HCT116 (cell line): ENCODE measurements at regions not wholly inside any gene's neighbourhood (a gene's known extent, or its start where the extent isn't known, plus 50 kb on each side); places are given as distances from the start of the nearest gene placed in this dataset.

Experiments
- ATAC-seq: fragments of 200-7000 bp; cut with Tn5 transposase; 2 replicates; pipeline ENCODE4 v1.9.1; 2020; ENCODE audit warnings: mild to moderate bottlenecking, moderate library complexity
- BruUV-seq: library from RNA; stranded (reverse); fragments of 400-500 nt; replicated peaks from 2 replicates; lab custom pipeline; 2021; lab: Mats Ljungman, UMichigan
- CTCF ChIA-PET: fragments of 300-600 bp; sonication (Branson Sonifier 250); formaldehyde crosslinking; loops from one replicate; lab custom pipeline; 2021; ENCODE audit warnings: antibody characterized with exemption; lab: Charles Lee
- POLR2A ChIA-PET: fragments of 300-600, 350-600 bp; sonication (Branson Sonifier 250); formaldehyde crosslinking; loops from one replicate; lab custom pipeline; 2021; ENCODE audit warnings: antibody characterized with exemption; lab: Charles Lee
- RAD21 ChIA-PET, 2 experiments: fragments of 300-600 bp; sonication (Branson Sonifier 250); formaldehyde crosslinking; loops; one replicate each; lab custom pipeline; 2023; ENCODE audit warnings: low total read pairs in 2 of 2; ENCODE audit not compliant: uncharacterized antibody in 2 of 2, unreplicated experiment in 2 of 2, low non-redundant PET in 1 of 2; lab: Charles Lee
- DNase-seq: peaks from one replicate; pipeline ENCODE4 v3.0.0-alpha.2; 2010; ENCODE audit warnings: low read depth, low spot score
- H2AFZ ChIP-seq: fragments of 200-600 bp; shearing (Covaris generic), sonication (generic); 2 replicates; pipeline ENCODE4 v1.6.1; 2017; ENCODE audit warnings: low read depth, mixed run types, mixed read lengths, antibody characterized with exemption, low read length; ENCODE audit not compliant: poor library complexity, severe bottlenecking
- H3K27ac ChIP-seq: 2 replicates; pipeline ENCODE4 v1.5.1; 2012; ENCODE audit warnings: low read depth, low read length
- H3K27me3 ChIP-seq: fragments of 200-600 bp; sonication (generic); 2 replicates; pipeline ENCODE4 v1.6.1; 2016; ENCODE audit warnings: mixed run types, low read length, mixed read lengths; ENCODE audit not compliant: insufficient read depth
- H3K36me3 ChIP-seq, 2 experiments: fragments of 200-500 bp in 1 of 2; fragments of 200-600 bp in 1 of 2; sonication (Bioruptor generic) in 1 of 2; sonication (generic) in 1 of 2; 2 replicates each; pipeline versions ENCODE4 v1.5.1 to v1.6.1; 2014 to 2016; ENCODE audit warnings: low read length in 2 of 2, inconsistent platforms in 1 of 2, mixed read lengths in 1 of 2, mixed run types in 1 of 2; ENCODE audit not compliant: insufficient read depth in 2 of 2, control insufficient read depth in 1 of 2
- H3K4me1 ChIP-seq, 2 experiments: fragments of 200-600 bp in 1 of 2; sonication (generic) in 1 of 2; 2 replicates each; pipeline versions ENCODE4 v1.5.1 to v1.6.1; 2012 to 2017; ENCODE audit warnings: low read length in 2 of 2, inconsistent platforms in 1 of 2, mild to moderate bottlenecking in 1 of 2, mixed read lengths in 1 of 2, mixed run types in 1 of 2, moderate library complexity in 1 of 2; ENCODE audit not compliant: insufficient read depth in 2 of 2, control insufficient read depth in 1 of 2
- H3K4me2 ChIP-seq: fragments of 200-600 bp; sonication (generic); 2 replicates; pipeline ENCODE4 v1.6.1; 2017; ENCODE audit warnings: mixed run types, low read length, mixed read lengths
- H3K4me3 ChIP-seq, 2 experiments: fragments of 200-600 bp in 1 of 2; sonication (generic) in 1 of 2; replicated peaks in 1 of 2; 2 replicates each; pipeline ENCODE4 v1.5.1; 2011 to 2016; ENCODE audit warnings: low read length in 2 of 2, control low read depth in 1 of 2, low read depth in 1 of 2, mild to moderate bottlenecking in 1 of 2, mixed read lengths in 1 of 2, mixed run types in 1 of 2
- H3K79me2 ChIP-seq: fragments of 200-600 bp; sonication (generic); 2 replicates; pipeline ENCODE4 v1.6.1; 2017; ENCODE audit warnings: mild to moderate bottlenecking, mixed run types, low read length, moderate library complexity, mixed read lengths; ENCODE audit not compliant: insufficient read depth
- H3K9ac ChIP-seq: fragments of 200-600 bp; sonication (generic); 2 replicates; pipeline ENCODE4 v1.6.1; 2016; ENCODE audit warnings: low read length, mixed read lengths
- H3K9me2 ChIP-seq: fragments of 200-600 bp; sonication (generic), shearing (Covaris generic); 2 replicates; pipeline ENCODE4 v1.6.1; 2017; ENCODE audit warnings: mixed run types, mild to moderate bottlenecking, moderate library complexity; ENCODE audit not compliant: insufficient read depth
- H3K9me3 ChIP-seq, 2 experiments: fragments of 200-500 bp in 1 of 2; fragments of 200-600 bp in 1 of 2; sonication (Bioruptor generic) in 1 of 2; sonication (generic) in 1 of 2; 2 replicates each; pipeline ENCODE4 v1.6.1; 2014 to 2017; ENCODE audit warnings: low read length in 2 of 2, mixed read lengths in 2 of 2, inconsistent platforms in 1 of 2, low read depth in 1 of 2, mild to moderate bottlenecking in 1 of 2, mixed run types in 1 of 2, moderate library complexity in 1 of 2; ENCODE audit not compliant: control insufficient read depth in 1 of 2, insufficient read depth in 1 of 2
- H4K20me1 ChIP-seq: fragments of 200-600 bp; sonication (generic), shearing (Covaris generic); 2 replicates; pipeline ENCODE4 v1.6.1; 2017; ENCODE audit warnings: mixed run types, mild to moderate bottlenecking, moderate library complexity; ENCODE audit not compliant: insufficient read depth
- CEBPB ChIP-seq: IDR thresholded peaks from 2 replicates; pipeline ENCODE4 v1.6.1; 2012; ENCODE audit warnings: low read depth
- ELF1 ChIP-seq: IDR thresholded peaks from 2 replicates; pipeline ENCODE4 v1.6.1; 2012; ENCODE audit warnings: low read depth, borderline replicate concordance
- EZH2phosphoT487 ChIP-seq: fragments of 200-600 bp; IDR thresholded peaks from 2 replicates; pipeline ENCODE4 v1.6.1; 2018; ENCODE audit warnings: antibody characterized with exemption, borderline replicate concordance
- POLR2A ChIP-seq: IDR thresholded peaks from 2 replicates; pipeline ENCODE4 v1.7.0; 2011; ENCODE audit warnings: borderline replicate concordance; ENCODE audit not compliant: insufficient read depth, insufficient read length; ENCODE audit errors: extremely low read depth
- POLR2AphosphoS5 ChIP-seq: IDR thresholded peaks from 2 replicates; pipeline ENCODE4 v1.6.1; 2011; ENCODE audit warnings: mild to moderate bottlenecking, low read depth, low read length, moderate library complexity
- RAD21 ChIP-seq: IDR thresholded peaks from 2 replicates; pipeline ENCODE4 v1.6.1; 2012; ENCODE audit warnings: low read depth, mild to moderate bottlenecking
- SRF ChIP-seq: IDR thresholded peaks from 2 replicates; pipeline ENCODE4 v1.6.1; 2012; ENCODE audit warnings: low read depth
- ZFX ChIP-seq: fragments of 450-650 bp; IDR thresholded peaks from 2 replicates; pipeline ENCODE4 v1.6.1; 2017
- ZNF274 ChIP-seq: fragments of 200-500 bp; sonication (Bioruptor generic); IDR thresholded peaks from 2 replicates; pipeline ENCODE4 v1.6.1; 2014; ENCODE audit warnings: mild to moderate bottlenecking, low read depth, low read length, inconsistent platforms
- intact Hi-C: fragments of 100-400 bp; cut with micrococcal nuclease; formaldehyde crosslinking; loops from 2 replicates; pipeline ENCODE4 v1.10.0; 2022
- TF ChIP-seq, protein P1 (sequence below): IDR thresholded peaks from 2 replicates; pipeline ENCODE4 v1.6.1; 2012; ENCODE audit warnings: low read depth
- TF ChIP-seq, protein P2 (sequence below), 3 experiments: fragments of 200-600 bp in 1 of 3; sonication (generic) in 1 of 3; IDR thresholded peaks in 2 of 3; conservative IDR thresholded peaks in 1 of 3; 2 replicates each; pipeline ENCODE4 v1.5.1; 2012 to 2017; ENCODE audit warnings: low read depth in 2 of 3, low read length in 2 of 3, antibody characterized with exemption in 1 of 3, borderline replicate concordance in 1 of 3, control low read depth in 1 of 3, mild to moderate bottlenecking in 1 of 3, mixed read lengths in 1 of 3, mixed run types in 1 of 3, moderate library complexity in 1 of 3; ENCODE audit not compliant: insufficient read depth in 1 of 3
- TF ChIP-seq, protein P3 (sequence below): IDR thresholded peaks from 2 replicates; pipeline ENCODE4 v1.6.1; 2012
- TF ChIP-seq, protein P4 (sequence below): IDR thresholded peaks from 2 replicates; pipeline ENCODE4 v1.6.1; 2011; ENCODE audit warnings: mild to moderate bottlenecking, low read length, moderate library complexity; ENCODE audit not compliant: insufficient replicate concordance; ENCODE audit errors: extremely low read depth
- TF ChIP-seq, protein P5 (sequence below): IDR thresholded peaks from 2 replicates; pipeline ENCODE4 v1.6.1; 2012

DNA sequence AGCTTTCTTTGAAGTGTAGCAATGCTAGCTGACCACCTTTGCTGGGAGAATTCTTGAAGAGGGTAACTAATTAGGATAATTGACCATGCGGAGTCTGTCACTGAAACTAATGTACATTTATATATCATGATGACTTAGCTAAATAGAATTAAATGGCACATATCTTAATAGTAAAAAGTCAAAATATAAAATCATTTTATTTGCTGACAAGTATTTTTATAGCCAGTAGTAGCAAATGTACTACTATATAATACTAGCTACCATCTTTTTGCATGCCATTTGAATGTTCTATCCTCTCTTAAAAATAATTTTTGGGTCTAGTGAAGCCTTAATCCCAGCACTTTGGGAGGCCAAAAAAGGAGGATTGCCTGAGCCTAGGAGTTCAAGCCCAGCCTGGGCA lies 605.8 kb upstream of the COX7C start (continued):
- TF ChIP-seq, protein P1, sequence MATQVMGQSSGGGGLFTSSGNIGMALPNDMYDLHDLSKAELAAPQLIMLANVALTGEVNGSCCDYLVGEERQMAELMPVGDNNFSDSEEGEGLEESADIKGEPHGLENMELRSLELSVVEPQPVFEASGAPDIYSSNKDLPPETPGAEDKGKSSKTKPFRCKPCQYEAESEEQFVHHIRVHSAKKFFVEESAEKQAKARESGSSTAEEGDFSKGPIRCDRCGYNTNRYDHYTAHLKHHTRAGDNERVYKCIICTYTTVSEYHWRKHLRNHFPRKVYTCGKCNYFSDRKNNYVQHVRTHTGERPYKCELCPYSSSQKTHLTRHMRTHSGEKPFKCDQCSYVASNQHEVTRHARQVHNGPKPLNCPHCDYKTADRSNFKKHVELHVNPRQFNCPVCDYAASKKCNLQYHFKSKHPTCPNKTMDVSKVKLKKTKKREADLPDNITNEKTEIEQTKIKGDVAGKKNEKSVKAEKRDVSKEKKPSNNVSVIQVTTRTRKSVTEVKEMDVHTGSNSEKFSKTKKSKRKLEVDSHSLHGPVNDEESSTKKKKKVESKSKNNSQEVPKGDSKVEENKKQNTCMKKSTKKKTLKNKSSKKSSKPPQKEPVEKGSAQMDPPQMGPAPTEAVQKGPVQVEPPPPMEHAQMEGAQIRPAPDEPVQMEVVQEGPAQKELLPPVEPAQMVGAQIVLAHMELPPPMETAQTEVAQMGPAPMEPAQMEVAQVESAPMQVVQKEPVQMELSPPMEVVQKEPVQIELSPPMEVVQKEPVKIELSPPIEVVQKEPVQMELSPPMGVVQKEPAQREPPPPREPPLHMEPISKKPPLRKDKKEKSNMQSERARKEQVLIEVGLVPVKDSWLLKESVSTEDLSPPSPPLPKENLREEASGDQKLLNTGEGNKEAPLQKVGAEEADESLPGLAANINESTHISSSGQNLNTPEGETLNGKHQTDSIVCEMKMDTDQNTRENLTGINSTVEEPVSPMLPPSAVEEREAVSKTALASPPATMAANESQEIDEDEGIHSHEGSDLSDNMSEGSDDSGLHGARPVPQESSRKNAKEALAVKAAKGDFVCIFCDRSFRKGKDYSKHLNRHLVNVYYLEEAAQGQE, result no peak
- TF ChIP-seq ELF1, result no peak
- TF ChIP-seq, protein P2, sequence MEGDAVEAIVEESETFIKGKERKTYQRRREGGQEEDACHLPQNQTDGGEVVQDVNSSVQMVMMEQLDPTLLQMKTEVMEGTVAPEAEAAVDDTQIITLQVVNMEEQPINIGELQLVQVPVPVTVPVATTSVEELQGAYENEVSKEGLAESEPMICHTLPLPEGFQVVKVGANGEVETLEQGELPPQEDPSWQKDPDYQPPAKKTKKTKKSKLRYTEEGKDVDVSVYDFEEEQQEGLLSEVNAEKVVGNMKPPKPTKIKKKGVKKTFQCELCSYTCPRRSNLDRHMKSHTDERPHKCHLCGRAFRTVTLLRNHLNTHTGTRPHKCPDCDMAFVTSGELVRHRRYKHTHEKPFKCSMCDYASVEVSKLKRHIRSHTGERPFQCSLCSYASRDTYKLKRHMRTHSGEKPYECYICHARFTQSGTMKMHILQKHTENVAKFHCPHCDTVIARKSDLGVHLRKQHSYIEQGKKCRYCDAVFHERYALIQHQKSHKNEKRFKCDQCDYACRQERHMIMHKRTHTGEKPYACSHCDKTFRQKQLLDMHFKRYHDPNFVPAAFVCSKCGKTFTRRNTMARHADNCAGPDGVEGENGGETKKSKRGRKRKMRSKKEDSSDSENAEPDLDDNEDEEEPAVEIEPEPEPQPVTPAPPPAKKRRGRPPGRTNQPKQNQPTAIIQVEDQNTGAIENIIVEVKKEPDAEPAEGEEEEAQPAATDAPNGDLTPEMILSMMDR (IDR thresholded peaks at IDR 0.05 in 2 of 3, conservative IDR thresholded peaks at IDR 0.05 in 1 of 3; ENCODE audit: borderline replicate concordance in 1 of 3, insufficient read depth in 1 of 3, low read depth in 2 of 3, low read length in 2 of 3), result no peak
- TF ChIP-seq, protein P3, sequence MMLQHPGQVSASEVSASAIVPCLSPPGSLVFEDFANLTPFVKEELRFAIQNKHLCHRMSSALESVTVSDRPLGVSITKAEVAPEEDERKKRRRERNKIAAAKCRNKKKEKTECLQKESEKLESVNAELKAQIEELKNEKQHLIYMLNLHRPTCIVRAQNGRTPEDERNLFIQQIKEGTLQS, result no peak
- TF ChIP-seq POLR2AphosphoS5, result no peak
- TF ChIP-seq RAD21, result no peak
- TF ChIP-seq ZNF274, result no peak
- TF ChIP-seq, all 23 proteins: peak for 0

DNA sequence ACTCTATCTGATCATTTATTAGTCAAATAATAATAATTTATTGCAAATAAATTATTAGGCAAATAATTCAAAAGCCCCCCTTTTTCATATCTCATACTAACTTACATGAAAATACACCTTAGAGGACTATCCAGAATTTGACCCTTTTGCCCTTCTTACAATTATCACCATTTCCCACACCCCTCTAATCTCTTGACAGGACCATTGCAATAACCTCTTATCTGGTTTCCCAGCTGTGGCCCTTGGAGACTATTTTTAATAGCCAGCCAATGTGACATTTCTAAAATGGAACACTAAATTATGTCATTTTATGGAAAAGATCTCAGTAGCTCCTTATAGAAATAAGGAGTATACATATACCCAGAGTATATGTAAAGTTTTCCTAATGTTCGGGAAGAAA lies 588.4 kb upstream of the COX7C start:
- no TSS peak for BruUV-seq
- no peaks in the 10 kb centered on the region for H3K79me2 ChIP-seq
- intact Hi-C loops, result no loop called here
- H3K9ac ChIP-seq, result no peak overlapping the region
- H3K9me3 ChIP-seq, result no peaks in the 10 kb centered on the region
- H3K36me3 ChIP-seq, result no peaks in the 10 kb centered on the region
- no peak overlapping the region for H2AFZ ChIP-seq
- CTCF ChIA-PET, result interaction anchor here (1.2 kb wide), 1 partner anchor 8 kb away, joined by 3 read pairs; no protein-coding TSS in a partner anchor
- no peaks in the 10 kb centered on the region for H4K20me1 ChIP-seq
- ATAC-seq (no peak), DNase-seq (no peak)
- H3K4me2 ChIP-seq, result no peak overlapping the region
- no peaks in the 10 kb centered on the region for H3K27me3 ChIP-seq
- POLR2A ChIA-PET, result no interaction called here
- H3K9me2 ChIP-seq, result no peaks in the 10 kb centered on the region
- no peak overlapping the region for H3K4me3 ChIP-seq
- RAD21 ChIA-PET, result no interaction called here
- H3K27ac ChIP-seq, result no peak overlapping the region
- no peaks in the 10 kb centered on the region for H3K4me1 ChIP-seq
- TF ChIP-seq, protein P2 (IDR thresholded peaks at IDR 0.05 in 2 of 3, conservative IDR thresholded peaks at IDR 0.05 in 1 of 3; ENCODE audit: borderline replicate concordance in 1 of 3, insufficient read depth in 1 of 3, low read depth in 2 of 3, low read length in 2 of 3), result no peak
- no peak for TF ChIP-seq POLR2A
- TF ChIP-seq CEBPB, result no peak
- TF ChIP-seq ZNF274, result no peak
- TF ChIP-seq ZFX, result no peak
- no peak for TF ChIP-seq SRF
- TF ChIP-seq EZH2phosphoT487, result no peak
- TF ChIP-seq, protein P4, sequence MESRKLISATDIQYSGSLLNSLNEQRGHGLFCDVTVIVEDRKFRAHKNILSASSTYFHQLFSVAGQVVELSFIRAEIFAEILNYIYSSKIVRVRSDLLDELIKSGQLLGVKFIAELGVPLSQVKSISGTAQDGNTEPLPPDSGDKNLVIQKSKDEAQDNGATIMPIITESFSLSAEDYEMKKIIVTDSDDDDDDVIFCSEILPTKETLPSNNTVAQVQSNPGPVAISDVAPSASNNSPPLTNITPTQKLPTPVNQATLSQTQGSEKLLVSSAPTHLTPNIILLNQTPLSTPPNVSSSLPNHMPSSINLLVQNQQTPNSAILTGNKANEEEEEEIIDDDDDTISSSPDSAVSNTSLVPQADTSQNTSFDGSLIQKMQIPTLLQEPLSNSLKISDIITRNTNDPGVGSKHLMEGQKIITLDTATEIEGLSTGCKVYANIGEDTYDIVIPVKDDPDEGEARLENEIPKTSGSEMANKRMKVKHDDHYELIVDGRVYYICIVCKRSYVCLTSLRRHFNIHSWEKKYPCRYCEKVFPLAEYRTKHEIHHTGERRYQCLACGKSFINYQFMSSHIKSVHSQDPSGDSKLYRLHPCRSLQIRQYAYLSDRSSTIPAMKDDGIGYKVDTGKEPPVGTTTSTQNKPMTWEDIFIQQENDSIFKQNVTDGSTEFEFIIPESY, result no peak
- TF ChIP-seq ELF1, result no peak
- TF ChIP-seq, protein P5, sequence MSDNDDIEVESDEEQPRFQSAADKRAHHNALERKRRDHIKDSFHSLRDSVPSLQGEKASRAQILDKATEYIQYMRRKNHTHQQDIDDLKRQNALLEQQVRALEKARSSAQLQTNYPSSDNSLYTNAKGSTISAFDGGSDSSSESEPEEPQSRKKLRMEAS, result no peak
